Right lobe of liver (tissue), 4 donors: ENCODE measurements at regions not wholly inside any gene's neighbourhood (a gene's known extent, or its start where the extent isn't known, plus 50 kb on each side); places are given as distances from the start of the nearest gene placed in this dataset.

Experiments
- POLR2A ChIP-seq: fragments of 450-650 bp; IDR thresholded peaks from one replicate; pipeline ENCODE4 v1.6.1; 2017; ENCODE audit warnings: antibody characterized with exemption, mild to moderate bottlenecking
- TF ChIP-seq, protein P1 (sequence below), 4 donors: fragments of 200-600 bp in 3 of 4; fragments of 450-650 bp in 1 of 4; IDR thresholded peaks; one replicate each; pipeline versions ENCODE4 v1.5.1 to v1.8.0; 2016 to 2022; ENCODE audit warnings: antibody characterized with exemption in 4 of 4, mild to moderate bottlenecking in 2 of 4
- donor health status: DM: no; HTN: no; CAD: no.
- donor health status: DM: no; HTN: no; CAD: no.
- donor health status: DM: no; HTN: yes; CAD: no.

DNA sequence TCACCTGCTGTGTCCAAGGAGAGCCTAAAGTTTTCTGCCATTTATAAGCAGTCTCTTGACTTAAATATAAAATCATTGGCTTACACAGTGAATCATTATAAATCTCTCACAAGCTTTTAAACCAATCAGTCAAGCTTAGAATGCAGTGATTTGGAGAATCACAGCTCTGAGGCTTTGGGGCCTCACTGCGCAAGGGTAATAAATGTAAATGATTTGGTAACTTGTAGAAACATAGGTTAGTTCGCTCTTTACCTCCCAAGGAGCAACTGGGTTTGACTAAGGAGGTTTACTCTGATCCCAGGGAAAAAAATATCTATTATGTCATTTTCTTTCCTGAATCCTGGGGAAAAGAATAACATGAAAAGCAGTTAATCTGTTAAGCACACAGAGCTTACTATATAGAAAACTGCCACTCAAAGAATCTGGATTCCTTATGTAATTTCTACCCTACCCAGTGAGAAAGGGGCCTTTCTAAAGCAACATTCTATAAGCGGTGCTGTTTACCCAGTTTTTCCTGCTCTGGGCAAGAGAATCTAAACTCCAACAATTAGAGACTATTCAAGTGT is 128.2 kb downstream of the MZT1 start:
- TF ChIP-seq, protein P1, sequence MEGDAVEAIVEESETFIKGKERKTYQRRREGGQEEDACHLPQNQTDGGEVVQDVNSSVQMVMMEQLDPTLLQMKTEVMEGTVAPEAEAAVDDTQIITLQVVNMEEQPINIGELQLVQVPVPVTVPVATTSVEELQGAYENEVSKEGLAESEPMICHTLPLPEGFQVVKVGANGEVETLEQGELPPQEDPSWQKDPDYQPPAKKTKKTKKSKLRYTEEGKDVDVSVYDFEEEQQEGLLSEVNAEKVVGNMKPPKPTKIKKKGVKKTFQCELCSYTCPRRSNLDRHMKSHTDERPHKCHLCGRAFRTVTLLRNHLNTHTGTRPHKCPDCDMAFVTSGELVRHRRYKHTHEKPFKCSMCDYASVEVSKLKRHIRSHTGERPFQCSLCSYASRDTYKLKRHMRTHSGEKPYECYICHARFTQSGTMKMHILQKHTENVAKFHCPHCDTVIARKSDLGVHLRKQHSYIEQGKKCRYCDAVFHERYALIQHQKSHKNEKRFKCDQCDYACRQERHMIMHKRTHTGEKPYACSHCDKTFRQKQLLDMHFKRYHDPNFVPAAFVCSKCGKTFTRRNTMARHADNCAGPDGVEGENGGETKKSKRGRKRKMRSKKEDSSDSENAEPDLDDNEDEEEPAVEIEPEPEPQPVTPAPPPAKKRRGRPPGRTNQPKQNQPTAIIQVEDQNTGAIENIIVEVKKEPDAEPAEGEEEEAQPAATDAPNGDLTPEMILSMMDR (IDR thresholded peaks at IDR 0.05): no peak
- TF ChIP-seq POLR2A: no peak
